Bronchial epithelial cell (primary cell): ENCODE measurements at regions not wholly inside any gene's neighbourhood (a gene's known extent, or its start where the extent isn't known, plus 50 kb on each side); places are given as distances from the start of the nearest gene placed in this dataset.
"Not testable (repeated sequence)": the region's sequence is repeated elsewhere in the genome, so short reads cannot be mapped to it uniquely, and the experiment has no call there.

Source experiments
- DNase-seq: peaks from one replicate; pipeline ENCODE4 v3.0.0-alpha.2; 2010; ENCODE audit warnings: low read depth
- FAIRE-seq: peaks from 2 replicates; lab custom pipeline; 2011; peaks lifted over from hg19 to GRCh38; lab: Jason Lieb, UNC
- H3K27me3 ChIP-seq: 2 replicates; pipeline ENCODE4 v1.5.1; 2011; ENCODE audit warnings: low read length; ENCODE audit not compliant: control insufficient read depth, insufficient read depth
- H3K36me3 ChIP-seq: 2 replicates; pipeline ENCODE4 v1.5.1; 2011; ENCODE audit warnings: low read length; ENCODE audit not compliant: control insufficient read depth, insufficient read depth
- H3K4me3 ChIP-seq: 2 replicates; pipeline ENCODE4 v1.5.1; 2011; ENCODE audit warnings: mild to moderate bottlenecking, low read depth, low read length, control low read depth
- TF ChIP-seq, protein P1 (sequence below): IDR thresholded peaks from 2 replicates; pipeline ENCODE4 v1.5.1; 2011; ENCODE audit warnings: mild to moderate bottlenecking, moderate library complexity, low read length, control low read depth, inconsistent platforms; ENCODE audit not compliant: insufficient read depth, severe bottlenecking

DNA sequence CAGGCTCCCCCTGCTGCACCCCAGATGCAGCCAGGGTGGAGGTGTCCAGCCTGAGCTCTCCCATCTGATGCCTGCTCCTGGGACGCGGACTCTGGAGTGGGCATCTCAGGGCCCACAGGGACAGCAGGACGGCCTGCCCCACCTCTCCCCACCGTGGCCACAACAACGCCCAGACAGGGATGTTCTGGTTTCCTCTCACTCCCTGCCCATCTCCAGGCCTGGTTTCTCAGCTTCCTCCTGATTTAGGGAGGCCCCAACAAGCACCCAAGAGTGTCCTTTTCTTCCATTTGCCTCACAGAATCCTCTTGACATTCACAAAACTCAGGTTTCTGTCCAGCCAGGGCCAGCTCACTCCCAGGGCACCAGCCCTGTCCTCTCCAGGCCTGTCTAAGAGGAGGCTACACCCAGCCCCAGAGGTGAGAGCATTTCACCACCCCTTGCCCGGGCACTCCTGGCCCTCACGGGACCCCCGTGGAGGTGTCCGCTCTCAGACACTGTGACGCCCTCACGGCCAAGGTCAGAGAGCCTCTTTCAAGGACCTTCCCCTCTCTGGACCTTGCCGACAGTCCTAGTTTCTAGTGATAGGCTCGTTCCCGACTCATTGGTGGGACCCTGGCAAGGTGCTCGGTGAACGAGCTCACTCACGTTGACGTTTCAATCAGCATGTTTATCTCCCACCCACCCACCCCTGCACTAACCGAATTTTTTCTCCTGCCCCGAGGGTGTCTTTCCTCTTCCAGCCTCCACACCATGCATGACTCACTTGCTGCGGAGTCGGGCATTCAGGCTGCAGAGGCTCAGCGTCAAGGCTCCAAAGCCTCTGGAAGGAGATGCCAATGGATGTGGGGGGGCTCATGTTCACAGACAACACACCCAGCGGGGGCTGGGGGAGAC is 62.0 kb upstream of the UNC5A start:
- TF ChIP-seq, protein P1, sequence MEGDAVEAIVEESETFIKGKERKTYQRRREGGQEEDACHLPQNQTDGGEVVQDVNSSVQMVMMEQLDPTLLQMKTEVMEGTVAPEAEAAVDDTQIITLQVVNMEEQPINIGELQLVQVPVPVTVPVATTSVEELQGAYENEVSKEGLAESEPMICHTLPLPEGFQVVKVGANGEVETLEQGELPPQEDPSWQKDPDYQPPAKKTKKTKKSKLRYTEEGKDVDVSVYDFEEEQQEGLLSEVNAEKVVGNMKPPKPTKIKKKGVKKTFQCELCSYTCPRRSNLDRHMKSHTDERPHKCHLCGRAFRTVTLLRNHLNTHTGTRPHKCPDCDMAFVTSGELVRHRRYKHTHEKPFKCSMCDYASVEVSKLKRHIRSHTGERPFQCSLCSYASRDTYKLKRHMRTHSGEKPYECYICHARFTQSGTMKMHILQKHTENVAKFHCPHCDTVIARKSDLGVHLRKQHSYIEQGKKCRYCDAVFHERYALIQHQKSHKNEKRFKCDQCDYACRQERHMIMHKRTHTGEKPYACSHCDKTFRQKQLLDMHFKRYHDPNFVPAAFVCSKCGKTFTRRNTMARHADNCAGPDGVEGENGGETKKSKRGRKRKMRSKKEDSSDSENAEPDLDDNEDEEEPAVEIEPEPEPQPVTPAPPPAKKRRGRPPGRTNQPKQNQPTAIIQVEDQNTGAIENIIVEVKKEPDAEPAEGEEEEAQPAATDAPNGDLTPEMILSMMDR: no peak
- no peak for FAIRE-seq
- DNase-seq: no peak
- no peaks in the 10 kb centered on the region for H3K36me3 ChIP-seq
- H3K4me3 ChIP-seq: no peak overlapping the region
- H3K27me3 ChIP-seq: peaks cover 13% of the 10 kb centered on the region

DNA sequence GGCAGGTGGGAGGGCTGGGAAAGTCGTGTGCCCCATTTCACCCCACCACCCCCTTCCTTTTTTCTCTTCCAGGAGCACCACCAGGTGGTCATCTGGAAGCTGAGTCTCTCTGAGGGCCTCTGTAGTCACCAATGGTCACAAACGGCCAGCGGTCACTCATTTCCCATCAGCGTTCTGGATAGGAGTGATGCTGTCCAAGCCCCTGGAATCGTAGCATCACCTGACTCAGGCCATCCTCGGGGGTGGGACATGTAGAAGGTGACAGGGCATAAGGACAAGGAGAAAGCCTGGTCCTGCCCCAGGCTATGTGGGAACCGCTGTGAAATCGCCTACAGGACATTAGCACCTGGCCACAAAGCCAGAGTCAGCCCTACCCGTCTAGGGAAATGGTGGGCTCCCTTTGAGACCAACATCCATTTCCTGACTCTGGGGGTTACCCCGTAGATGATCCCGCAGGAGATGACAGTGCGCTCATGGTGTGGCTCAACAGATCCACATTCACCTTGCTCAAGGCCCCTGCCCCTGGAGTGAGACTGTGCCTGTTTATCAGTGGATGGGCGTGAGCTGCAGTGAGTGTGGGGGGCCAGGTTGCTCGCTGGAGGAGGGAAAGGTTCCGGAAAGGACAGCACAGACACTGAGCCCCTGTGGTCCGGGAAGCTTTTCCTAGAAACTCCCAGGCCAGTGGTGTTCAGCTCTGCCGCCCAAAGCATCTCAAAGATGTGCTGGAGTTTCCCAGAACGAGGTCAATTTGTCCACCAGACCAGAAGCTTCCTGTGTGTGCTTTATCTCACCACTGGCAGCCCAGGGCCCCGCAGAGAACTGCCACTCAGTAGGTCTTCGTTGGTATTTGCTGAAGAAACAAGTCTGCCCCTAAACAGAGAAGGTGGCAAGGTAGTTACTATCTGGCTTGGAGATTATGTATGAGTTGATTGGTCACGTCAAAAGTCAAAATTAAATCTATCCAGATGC is 61.1 kb upstream of the UNC5A start:
- FAIRE-seq (no peak), DNase-seq (no peak)
- TF ChIP-seq, protein P1: no peak
- no peaks in the 10 kb centered on the region for H3K36me3 ChIP-seq
- peaks cover 6% of the 10 kb centered on the region for H3K27me3 ChIP-seq
- H3K4me3 ChIP-seq: no peak overlapping the region

DNA sequence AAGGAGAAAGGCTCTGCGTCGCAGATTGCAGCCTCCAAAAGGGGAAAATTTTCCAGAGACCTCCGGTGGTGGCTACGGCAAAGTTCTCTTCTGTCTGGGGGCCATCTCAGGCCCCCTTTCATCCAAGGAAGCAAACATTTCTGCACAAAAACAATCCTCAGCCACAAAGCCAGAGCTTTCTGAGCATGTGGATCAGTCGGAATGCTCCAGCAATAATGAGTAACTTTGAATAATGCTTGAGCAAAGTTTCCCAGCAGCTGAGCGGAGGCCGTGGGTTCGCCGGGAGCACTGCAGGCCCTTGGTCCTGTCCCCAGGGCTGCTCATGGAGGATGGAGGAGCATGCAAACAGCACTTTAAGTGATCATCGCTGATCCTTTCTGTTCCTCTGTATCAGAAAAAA is 60.2 kb upstream of the UNC5A start:
- DNase-seq: no peak
- FAIRE-seq: no peak
- H3K36me3 ChIP-seq: no peaks in the 10 kb centered on the region
- peaks cover 2% of the 10 kb centered on the region for H3K27me3 ChIP-seq
- TF ChIP-seq, protein P1: no peak
- H3K4me3 ChIP-seq: no peak overlapping the region

DNA sequence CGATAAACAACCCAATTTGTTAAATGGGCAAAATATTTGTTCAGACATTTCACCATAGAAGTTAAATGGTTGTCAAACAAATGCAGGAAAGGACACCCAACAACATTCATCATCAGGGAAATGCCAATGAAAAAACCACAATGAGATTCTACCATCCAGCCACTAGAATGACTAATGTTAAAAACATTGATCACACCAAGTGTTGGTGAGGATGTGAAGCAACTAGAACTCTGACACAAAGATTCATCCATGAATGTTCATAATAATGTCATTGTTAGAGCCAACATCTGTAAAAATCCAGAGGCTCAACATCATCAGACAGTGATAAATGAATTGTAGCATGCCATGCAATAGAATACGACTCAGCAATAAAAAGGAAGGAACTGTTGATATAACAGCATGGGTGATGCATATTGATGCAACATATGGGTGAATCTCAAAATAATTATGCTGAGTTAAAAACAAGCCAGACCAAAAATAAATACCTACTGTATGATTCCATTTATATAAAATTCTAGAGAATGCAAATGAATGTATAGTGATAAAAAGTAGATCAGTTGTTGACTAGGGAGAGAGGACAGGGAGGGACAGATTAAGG is 55.9 kb upstream of the UNC5A start:
- DNase-seq: peak; percentile 74
- no peak for FAIRE-seq
- H3K36me3 ChIP-seq: no peaks in the 10 kb centered on the region
- TF ChIP-seq, protein P1: no peak
- H3K27me3 ChIP-seq: no peaks in the 10 kb centered on the region
- H3K4me3 ChIP-seq: no peak overlapping the region

DNA sequence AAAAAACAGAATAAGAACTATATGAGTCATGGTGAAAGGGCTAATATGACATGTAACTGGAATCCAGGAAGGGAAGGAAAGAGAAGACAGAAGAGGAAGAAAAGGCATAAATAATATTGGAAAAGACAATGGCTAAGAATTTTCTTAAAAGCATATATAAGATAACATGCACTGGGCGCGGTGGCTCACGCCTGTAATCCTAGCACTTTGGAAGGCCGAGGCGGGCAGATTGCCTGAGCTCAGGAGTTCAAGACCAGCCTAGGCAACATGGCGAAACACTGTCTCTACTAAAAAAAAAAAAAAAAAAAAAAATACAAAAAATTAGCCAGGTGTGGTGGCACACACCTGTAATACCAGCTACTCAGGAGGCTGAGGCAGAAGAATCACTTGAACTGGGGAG is 54.8 kb upstream of the UNC5A start:
- not testable (repeated sequence) for DNase-seq, H3K4me3 ChIP-seq, FAIRE-seq, H3K27me3 ChIP-seq, H3K36me3 ChIP-seq

DNA sequence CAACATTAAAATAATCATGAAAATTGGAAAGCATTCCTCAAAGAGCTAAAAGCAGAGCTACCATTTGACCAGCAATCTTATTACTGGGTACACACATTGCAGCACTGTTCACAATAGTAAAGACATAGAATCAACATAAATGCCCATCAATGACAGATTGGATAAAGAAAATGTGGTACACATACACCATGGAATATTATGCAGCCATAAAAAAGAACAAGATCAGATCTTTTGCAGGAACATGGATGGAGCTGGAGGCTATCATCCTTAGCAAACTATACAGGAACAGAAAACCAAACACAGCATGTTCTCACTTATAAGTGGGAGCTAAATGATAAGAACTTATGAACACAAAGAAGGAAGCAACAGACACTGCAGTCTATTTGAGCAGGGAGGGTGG is 52.8 kb upstream of the UNC5A start:
- not testable (repeated sequence) for DNase-seq, FAIRE-seq

More for the DNA sequence above, 52.8 kb upstream of the UNC5A start:
- not testable (repeated sequence) for H3K27me3 ChIP-seq, H3K4me3 ChIP-seq, H3K36me3 ChIP-seq
